ENCODE measurements at regions not wholly inside any gene's neighbourhood (a gene's known extent, or its start where the extent isn't known, plus 50 kb on each side); places are given as distances from the start of the nearest gene placed in this dataset.

- TF ChIP-seq CTCF (IDR thresholded peaks at IDR 0.05) (no peak), POLR2AphosphoS5 (IDR thresholded peaks at IDR 0.05; ENCODE audit: low read depth, low read length) (no peak), SIN3A (IDR thresholded peaks at IDR 0.05; ENCODE audit: borderline replicate concordance, insufficient read depth, low read depth, low read length) (no peak)
- TF ChIP-seq, protein P1, sequence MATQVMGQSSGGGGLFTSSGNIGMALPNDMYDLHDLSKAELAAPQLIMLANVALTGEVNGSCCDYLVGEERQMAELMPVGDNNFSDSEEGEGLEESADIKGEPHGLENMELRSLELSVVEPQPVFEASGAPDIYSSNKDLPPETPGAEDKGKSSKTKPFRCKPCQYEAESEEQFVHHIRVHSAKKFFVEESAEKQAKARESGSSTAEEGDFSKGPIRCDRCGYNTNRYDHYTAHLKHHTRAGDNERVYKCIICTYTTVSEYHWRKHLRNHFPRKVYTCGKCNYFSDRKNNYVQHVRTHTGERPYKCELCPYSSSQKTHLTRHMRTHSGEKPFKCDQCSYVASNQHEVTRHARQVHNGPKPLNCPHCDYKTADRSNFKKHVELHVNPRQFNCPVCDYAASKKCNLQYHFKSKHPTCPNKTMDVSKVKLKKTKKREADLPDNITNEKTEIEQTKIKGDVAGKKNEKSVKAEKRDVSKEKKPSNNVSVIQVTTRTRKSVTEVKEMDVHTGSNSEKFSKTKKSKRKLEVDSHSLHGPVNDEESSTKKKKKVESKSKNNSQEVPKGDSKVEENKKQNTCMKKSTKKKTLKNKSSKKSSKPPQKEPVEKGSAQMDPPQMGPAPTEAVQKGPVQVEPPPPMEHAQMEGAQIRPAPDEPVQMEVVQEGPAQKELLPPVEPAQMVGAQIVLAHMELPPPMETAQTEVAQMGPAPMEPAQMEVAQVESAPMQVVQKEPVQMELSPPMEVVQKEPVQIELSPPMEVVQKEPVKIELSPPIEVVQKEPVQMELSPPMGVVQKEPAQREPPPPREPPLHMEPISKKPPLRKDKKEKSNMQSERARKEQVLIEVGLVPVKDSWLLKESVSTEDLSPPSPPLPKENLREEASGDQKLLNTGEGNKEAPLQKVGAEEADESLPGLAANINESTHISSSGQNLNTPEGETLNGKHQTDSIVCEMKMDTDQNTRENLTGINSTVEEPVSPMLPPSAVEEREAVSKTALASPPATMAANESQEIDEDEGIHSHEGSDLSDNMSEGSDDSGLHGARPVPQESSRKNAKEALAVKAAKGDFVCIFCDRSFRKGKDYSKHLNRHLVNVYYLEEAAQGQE (IDR thresholded peaks at IDR 0.05; ENCODE audit: insufficient read depth in 1 of 2, low read depth in 2 of 2, low read length in 1 of 2) = no peak
Measured at GRCh38 chr10:4771554-4772201, 54.3 kb upstream of the AKR1E2 start.

Data from Panc1 (cell line).